Left kidney (tissue), 1 donor: ENCODE measurements at regions not wholly inside any gene's neighbourhood (a gene's known extent, or its start where the extent isn't known, plus 50 kb on each side); places are given as distances from the start of the nearest gene placed in this dataset.

Experiments
- DNase-seq: peaks from one replicate; pipeline ENCODE4 v3.0.0-alpha.2; 2013

GRCh38 chr10:56805022-56805421, 444.0 kb upstream of the ZWINT start:
- no peak for DNase-seq

GRCh38 chr10:56785292-56785691, 424.2 kb upstream of the ZWINT start:
- no peak for DNase-seq

GRCh38 chr10:56782503-56782902, 421.4 kb upstream of the ZWINT start:
- no peak for DNase-seq

GRCh38 chr10:56771343-56771742, 410.3 kb upstream of the ZWINT start:
- DNase-seq, result no peak

- no peak for DNase-seq
Observed at GRCh38 chr10:56763090-56763489, 402.0 kb upstream of the ZWINT start.

- DNase-seq, result no peak
Observed at GRCh38 chr10:56745490-56745889, 384.4 kb upstream of the ZWINT start.

GRCh38 chr10:56728349-56728748, 367.3 kb upstream of the ZWINT start:
- DNase-seq, result no peak

- no peak for DNase-seq
Observed at GRCh38 chr10:56722912-56723311, 361.9 kb upstream of the ZWINT start.

- DNase-seq, result no peak
Observed at GRCh38 chr10:56715262-56715661, 354.2 kb upstream of the ZWINT start.

- DNase-seq, result no peak
Observed at GRCh38 chr10:56698506-56698905, 337.4 kb upstream of the ZWINT start.

GRCh38 chr10:56679578-56679977, 318.5 kb upstream of the ZWINT start:
- DNase-seq, result no peak

GRCh38 chr10:56662765-56663447, 301.8 kb upstream of the ZWINT start:
- no peak for DNase-seq

- no peak for DNase-seq
Observed at GRCh38 chr10:56653289-56653688, 292.2 kb upstream of the ZWINT start.

GRCh38 chr10:56646329-56647111, 285.5 kb upstream of the ZWINT start:
- peak; percentile 12 for DNase-seq

GRCh38 chr10:56633876-56634452, 272.9 kb upstream of the ZWINT start:
- DNase-seq, result no peak

GRCh38 chr10:56632537-56632936, 271.5 kb upstream of the ZWINT start:
- DNase-seq, result no peak

GRCh38 chr10:56624082-56624481, 263.0 kb upstream of the ZWINT start:
- DNase-seq, result no peak

- DNase-seq, result peak; percentile 2
Observed at GRCh38 chr10:56623064-56623463, 262.0 kb upstream of the ZWINT start.

- no peak for DNase-seq
Observed at GRCh38 chr10:56622335-56622973, 261.4 kb upstream of the ZWINT start.

GRCh38 chr10:56606202-56606601, 245.1 kb upstream of the ZWINT start:
- no peak for DNase-seq

- peak; percentile 8 for DNase-seq
Observed at GRCh38 chr10:56605051-56605450, 244.0 kb upstream of the ZWINT start.

GRCh38 chr10:56604624-56605023, 243.6 kb upstream of the ZWINT start:
- DNase-seq, result no peak

GRCh38 chr10:56599201-56599600, 238.1 kb upstream of the ZWINT start:
- DNase-seq, result no peak
